Colon (tissue), 2 donors: ENCODE measurements at regions not wholly inside any gene's neighbourhood (a gene's known extent, or its start where the extent isn't known, plus 50 kb on each side); places are given as distances from the start of the nearest gene placed in this dataset.
"Not testable (repeated sequence)": the region's sequence is repeated elsewhere in the genome, so short reads cannot be mapped to it uniquely, and the experiment has no call there.

Experiments
- FAIRE-seq: peaks from 2 replicates; lab custom pipeline; 2012; peaks lifted over from hg19 to GRCh38; lab: Jason Lieb, UNC
- donor health status: control.
- donor health status: control.

- no peak for FAIRE-seq
Observed at GRCh38 chr5:92002721-92003274, 619.7 kb upstream of the ARRDC3 start.

GRCh38 chr5:91998774-91999173 lies 615.7 kb upstream of the ARRDC3 start:
- FAIRE-seq = no peak

GRCh38 chr5:91983869-91984268 lies 600.8 kb upstream of the ARRDC3 start:
- FAIRE-seq = no peak

- no peak for FAIRE-seq
Observed at GRCh38 chr5:91978221-91978882, 595.2 kb upstream of the ARRDC3 start.

DNA sequence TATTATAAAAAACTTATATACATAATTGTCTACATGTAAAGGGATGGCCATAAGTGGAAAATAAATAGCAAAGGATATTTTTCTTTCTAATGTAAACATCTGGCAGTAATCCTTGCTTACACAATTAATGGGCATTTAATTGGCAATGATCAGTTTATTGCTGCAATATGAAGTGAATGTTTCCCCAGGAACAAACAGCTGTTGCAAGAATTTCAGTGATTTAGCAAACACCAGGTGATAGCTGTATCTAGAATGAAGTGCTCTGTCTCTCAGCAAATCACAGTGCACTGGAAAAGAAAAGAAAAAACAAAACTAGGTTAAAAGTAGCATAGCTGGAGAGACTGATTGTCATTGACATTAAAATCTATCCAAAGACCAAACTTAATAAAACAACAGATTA lies 594.5 kb upstream of the ARRDC3 start:
- FAIRE-seq = no peak

- no peak for FAIRE-seq
Observed at GRCh38 chr5:91976451-91976850, 593.3 kb upstream of the ARRDC3 start.

- no peak for FAIRE-seq
Observed at GRCh38 chr5:91963166-91963565, 580.0 kb upstream of the ARRDC3 start.

DNA sequence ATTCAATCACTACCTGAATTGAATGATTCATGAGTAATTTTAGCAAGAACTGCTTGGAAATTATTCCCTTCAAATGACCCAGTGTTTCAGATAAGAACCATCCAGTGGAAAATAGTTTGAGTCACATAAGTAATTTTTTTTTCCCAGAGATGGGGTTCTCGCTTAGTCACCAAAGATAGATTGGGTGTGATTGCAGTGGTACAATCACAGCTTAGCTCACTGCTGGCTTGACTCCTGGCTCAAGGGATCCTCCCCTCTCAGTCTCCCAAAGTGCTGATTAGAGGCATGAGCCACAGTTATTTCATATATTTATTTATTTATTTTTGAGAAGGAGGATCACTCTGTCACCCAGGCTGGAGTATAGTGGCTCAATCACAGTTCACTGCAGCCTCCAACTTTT lies 574.5 kb upstream of the ARRDC3 start:
- no peak for FAIRE-seq

- FAIRE-seq = no peak
Observed at GRCh38 chr5:91956738-91957137, 573.6 kb upstream of the ARRDC3 start.

DNA sequence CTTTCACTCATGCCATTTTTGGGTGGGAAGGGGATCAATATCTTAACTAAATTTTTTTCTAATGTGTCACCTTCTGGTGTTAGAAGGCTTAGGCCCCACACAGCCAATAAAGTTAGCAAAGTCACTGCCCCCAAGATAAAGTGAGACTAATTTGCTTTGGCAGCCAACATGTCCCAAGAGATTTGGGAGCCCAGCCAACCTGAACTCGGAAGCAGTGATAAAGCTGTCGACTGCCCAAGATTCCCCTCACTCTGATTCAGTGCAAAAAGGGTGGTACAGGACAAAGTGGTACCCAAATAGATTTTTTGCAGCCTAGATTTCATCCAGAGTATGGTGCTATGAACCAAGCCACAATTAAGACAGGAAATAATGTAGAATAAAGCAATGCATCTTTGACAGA lies 572.5 kb upstream of the ARRDC3 start:
- FAIRE-seq = no peak

DNA sequence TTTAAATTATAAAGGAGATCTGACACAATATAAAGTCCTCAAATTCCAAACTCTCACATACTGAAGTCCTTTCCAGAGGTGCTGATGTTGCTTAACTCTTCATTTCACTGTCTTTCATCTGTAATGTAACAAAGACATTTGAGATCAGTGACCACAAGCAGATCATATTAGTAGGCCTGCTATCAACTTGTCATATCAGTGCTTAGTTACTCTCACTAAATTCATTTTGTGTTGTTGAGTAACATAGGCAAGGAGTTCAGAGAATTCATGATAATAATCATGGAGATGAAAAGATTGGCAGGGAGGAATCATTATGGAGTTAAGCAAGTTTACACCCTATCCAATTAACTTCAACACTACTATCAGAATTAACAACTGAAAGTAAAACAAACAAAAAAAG lies 571.0 kb upstream of the ARRDC3 start:
- FAIRE-seq = no peak

DNA sequence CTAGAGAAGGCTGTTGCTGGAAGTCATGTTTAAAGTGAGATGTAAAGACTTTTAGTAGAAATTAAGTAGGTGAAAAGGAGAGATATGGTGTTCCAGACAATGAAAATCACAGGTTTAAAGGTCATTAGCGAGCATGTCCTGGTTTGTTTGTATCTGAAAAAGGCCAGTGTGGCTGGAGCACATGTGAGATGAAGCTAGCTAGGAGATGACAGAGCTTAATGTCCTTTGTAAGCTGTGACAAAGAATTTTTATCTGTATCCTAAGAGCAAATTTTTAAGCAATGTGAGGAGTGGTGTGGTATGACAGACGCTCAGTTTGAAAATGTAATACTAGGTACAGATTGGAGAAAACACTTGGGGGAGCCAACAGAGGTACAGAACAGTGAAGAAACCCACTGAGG lies 567.2 kb upstream of the ARRDC3 start:
- FAIRE-seq = no peak

DNA sequence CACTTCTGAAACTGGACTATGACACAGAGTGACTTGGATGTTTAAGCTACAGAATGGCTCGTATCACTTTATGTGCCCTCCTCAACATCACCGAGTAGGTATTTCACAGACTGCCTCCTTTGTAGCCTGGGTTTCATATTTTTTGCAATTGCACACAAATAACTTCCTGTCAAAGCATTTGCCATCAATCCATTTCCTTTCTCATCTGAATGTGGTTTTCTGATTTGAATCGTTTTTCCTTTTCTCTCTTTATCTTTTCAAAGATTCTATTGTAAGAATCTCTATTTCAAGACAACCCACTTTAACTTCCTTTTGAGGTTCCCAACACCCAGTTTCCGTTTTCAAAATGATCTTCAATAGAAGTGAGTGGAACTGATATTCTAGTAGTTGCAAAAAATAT lies 563.8 kb upstream of the ARRDC3 start:
- no peak for FAIRE-seq

GRCh38 chr5:91941588-91941987 lies 558.5 kb upstream of the ARRDC3 start:
- FAIRE-seq = no peak

- FAIRE-seq = no peak
Observed at GRCh38 chr5:91938441-91938840, 555.3 kb upstream of the ARRDC3 start.

DNA sequence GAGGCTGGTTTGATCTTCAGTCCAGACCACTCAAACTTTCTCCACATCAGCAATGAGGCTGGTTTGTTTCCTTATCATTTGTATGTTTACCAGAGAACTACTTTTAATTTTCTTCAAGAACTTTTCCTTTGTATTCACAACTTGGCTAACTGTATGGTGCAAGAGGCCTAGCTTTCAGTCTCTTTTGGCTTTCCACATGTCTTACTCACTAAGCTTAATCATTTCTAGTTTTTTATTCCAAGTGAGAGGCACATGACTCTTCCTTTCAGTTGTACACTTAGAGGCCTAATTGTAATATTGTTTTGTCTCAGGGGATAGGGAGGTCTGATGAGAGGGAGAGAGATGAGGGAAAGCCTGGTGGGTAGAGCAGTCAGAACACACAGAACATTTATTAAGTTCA lies 554.0 kb upstream of the ARRDC3 start:
- no peak for FAIRE-seq

- FAIRE-seq = no peak
Observed at GRCh38 chr5:91929522-91929817, 546.4 kb upstream of the ARRDC3 start.

DNA sequence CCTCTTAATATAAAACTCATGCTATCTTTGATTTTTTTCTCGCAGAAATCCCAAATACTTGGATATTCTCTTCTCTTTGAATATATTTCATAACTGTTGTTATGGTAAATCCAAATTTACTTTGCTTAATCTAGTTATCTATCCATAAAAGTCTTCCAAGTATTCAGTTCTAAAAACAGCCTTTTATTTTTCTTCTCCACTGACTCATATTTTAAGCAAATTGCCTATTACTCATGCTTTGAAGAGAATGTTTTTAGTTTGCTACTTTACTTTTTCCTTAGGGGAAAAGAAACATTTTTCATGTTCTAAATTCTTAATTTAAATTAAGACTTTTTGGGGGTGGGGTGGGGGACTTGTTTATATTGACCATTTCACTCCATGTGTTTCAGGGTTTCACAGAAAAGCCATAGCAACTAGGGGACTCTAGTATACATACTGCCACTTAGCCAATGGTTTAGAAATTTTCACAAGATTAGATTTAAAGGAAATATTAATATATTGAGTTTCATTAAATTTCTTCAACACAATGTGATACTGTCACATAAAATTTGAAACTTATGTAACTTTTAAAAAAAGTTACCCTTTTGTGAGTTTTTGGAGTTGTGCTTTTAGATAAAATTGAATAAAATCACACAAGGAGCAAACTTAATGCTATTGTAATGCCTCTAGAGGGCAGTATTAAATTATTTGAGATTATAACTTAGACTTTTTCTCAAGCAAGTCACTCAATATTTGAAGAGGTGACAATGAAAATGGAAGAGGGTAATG lies 545.8 kb upstream of the ARRDC3 start:
- peak; percentile 14 for FAIRE-seq

DNA sequence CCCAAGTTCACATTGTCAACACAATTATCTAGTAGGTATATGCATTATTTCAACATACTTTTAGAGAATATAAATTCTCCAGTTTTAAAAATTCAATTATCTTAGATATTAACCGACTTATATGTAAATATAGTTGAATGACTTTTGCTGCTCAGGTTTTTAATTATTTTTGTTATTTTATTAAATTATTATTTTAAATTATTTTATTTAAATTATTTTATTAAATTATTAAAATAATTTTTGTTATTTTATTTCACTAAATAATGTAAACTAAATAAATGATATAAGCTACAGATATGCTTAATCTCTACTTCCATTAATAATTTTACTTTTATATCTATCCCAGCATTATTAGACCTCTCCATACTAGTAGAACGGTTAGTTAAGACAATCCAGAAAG lies 544.3 kb upstream of the ARRDC3 start:
- peak; percentile 74 for FAIRE-seq

- FAIRE-seq = no peak
Observed at GRCh38 chr5:91925249-91925648, 542.1 kb upstream of the ARRDC3 start.

- FAIRE-seq = not testable (repeated sequence)
Observed at GRCh38 chr5:91917037-91917814, 534.1 kb upstream of the ARRDC3 start.

DNA sequence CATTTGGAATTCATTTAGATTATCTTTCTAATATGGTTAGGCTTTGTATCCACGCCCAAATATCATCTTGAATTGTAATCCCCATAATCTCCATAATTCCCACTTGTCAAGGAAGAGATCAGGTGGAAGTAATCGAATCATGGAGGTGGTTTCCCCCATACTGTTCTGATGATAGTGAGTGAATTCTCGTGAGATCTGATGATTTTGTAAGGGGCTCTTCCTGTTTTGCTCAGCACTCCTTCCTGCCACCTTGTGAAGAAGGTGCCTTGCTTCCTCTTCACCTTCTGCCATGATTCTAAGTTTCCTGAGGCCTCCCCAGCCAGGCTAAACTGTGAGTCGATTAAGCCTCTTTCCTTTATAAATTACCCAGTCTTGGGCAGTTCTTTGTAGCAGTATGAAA lies 527.5 kb upstream of the ARRDC3 start:
- FAIRE-seq = no peak

GRCh38 chr5:91910247-91910646 lies 527.1 kb upstream of the ARRDC3 start:
- no peak for FAIRE-seq
